ENCODE measurements at regions not wholly inside any gene's neighbourhood (a gene's known extent, or its start where the extent isn't known, plus 50 kb on each side); places are given as distances from the start of the nearest gene placed in this dataset.

GRCh38 chr6:167235005-167235404, 56.1 kb upstream of the UNC93A start:
- CTCF ChIA-PET, result no interaction called here
- DNase-seq (ENCODE audit: low read depth, low spot score) (no peak), ATAC-seq (peak; percentile 44; the same call in 1 of the 2 replicates)
- Histone ChIP-seq H3K4me3 (ENCODE audit: low read depth in 2 of 2, low read length in 2 of 2) (no peak overlapping the region), H3K27ac (ENCODE audit: low read length) (no peak overlapping the region), H3K27me3 (ENCODE audit: control insufficient read depth, insufficient read depth, low read length) (peaks cover 11% of the 10 kb centered on the region), H3K9me3 (ENCODE audit: control insufficient read depth, insufficient read depth, low read depth, low read length) (no peaks in the 10 kb centered on the region), H3K4me1 (ENCODE audit: control insufficient read depth, insufficient read depth, low read length) (no peaks in the 10 kb centered on the region; the same call in 1 of the 2 replicates), H3K36me3 (ENCODE audit: control insufficient read depth, insufficient read depth, low read length) (no peaks in the 10 kb centered on the region)
- POLR2A ChIA-PET, result no interaction called here
- intact Hi-C loops (cut with micrococcal nuclease; ENCODE audit: unreplicated experiment) (no loop called here), in situ Hi-C loops (cut with HindIII; ENCODE audit: low pct_unique_long_range_greater_than_20kb, low sequenced_read_pairs) (no loop called here)
- no TSS peak for BruUV-seq (replicated peaks)
- TF ChIP-seq CTCF (IDR thresholded peaks at IDR 0.05), result no peak
- TF ChIP-seq POLR2AphosphoS5 (IDR thresholded peaks at IDR 0.05; ENCODE audit: low read depth, low read length), result no peak
- TF ChIP-seq SIN3A (IDR thresholded peaks at IDR 0.05; ENCODE audit: borderline replicate concordance, insufficient read depth, low read depth, low read length), result no peak
- no peak for TF ChIP-seq TCF7L2 (IDR thresholded peaks at IDR 0.05; ENCODE audit: low read depth, low read length)
- no peak for TF ChIP-seq REST (IDR thresholded peaks at IDR 0.05; ENCODE audit: insufficient read depth in 1 of 2, low read depth in 2 of 2, low read length in 1 of 2)

- no peak for TF ChIP-seq POLR2AphosphoS5 (IDR thresholded peaks at IDR 0.05; ENCODE audit: low read depth, low read length)
- TF ChIP-seq TCF7L2 (IDR thresholded peaks at IDR 0.05; ENCODE audit: low read depth, low read length), result no peak
- no peak for TF ChIP-seq REST (IDR thresholded peaks at IDR 0.05; ENCODE audit: insufficient read depth in 1 of 2, low read depth in 2 of 2, low read length in 1 of 2)
- TF ChIP-seq SIN3A (IDR thresholded peaks at IDR 0.05; ENCODE audit: borderline replicate concordance, insufficient read depth, low read depth, low read length), result no peak
- TF ChIP-seq CTCF (IDR thresholded peaks at IDR 0.05), result no peak
- ChIA-PET POLR2A (no interaction called here), CTCF (no interaction called here)
- Histone ChIP-seq H3K4me3 (ENCODE audit: low read depth in 2 of 2, low read length in 2 of 2) (no peak overlapping the region), H3K9me3 (ENCODE audit: control insufficient read depth, insufficient read depth, low read depth, low read length) (no peaks in the 10 kb centered on the region), H3K27me3 (ENCODE audit: control insufficient read depth, insufficient read depth, low read length) (peaks cover 11% of the 10 kb centered on the region), H3K27ac (ENCODE audit: low read length) (no peak overlapping the region), H3K36me3 (ENCODE audit: control insufficient read depth, insufficient read depth, low read length) (no peaks in the 10 kb centered on the region), H3K4me1 (ENCODE audit: control insufficient read depth, insufficient read depth, low read length) (no peaks in the 10 kb centered on the region; the same call in 1 of the 2 replicates)
- no TSS peak for BruUV-seq (replicated peaks)
- in situ Hi-C loops (cut with HindIII; ENCODE audit: low pct_unique_long_range_greater_than_20kb, low sequenced_read_pairs), result no loop called here
- intact Hi-C loops (cut with micrococcal nuclease; ENCODE audit: unreplicated experiment), result no loop called here
- no peak for ATAC-seq
- DNase-seq (ENCODE audit: low read depth, low spot score), result no peak
Measured at GRCh38 chr6:167235421-167236238, 55.5 kb upstream of the UNC93A start.

Measured in Panc1 (cell line).